ENCODE measurements at regions not wholly inside any gene's neighbourhood (a gene's known extent, or its start where the extent isn't known, plus 50 kb on each side); places are given as distances from the start of the nearest gene placed in this dataset.

DNA sequence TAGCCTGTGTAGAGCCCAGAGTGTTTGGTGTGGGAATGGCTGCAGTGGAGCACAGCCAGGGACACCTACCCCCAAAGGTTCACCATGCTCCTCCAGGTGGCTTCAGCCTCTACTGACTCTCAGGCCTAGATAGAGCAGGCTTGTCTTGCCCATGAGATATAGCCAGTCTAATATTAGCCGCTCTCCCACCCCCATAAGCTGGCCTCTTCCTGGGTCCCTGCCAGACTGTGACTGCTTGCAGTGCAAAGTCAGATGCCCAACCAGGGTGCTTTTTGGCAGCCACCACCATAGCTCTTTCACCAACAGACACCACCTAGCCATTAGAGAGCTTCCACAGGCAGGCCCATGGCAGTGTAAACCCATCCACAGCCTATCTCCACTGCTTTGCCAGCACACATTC lies 405.3 kb downstream of the MBD2 start:
- no peak overlapping the region for H3K4me3 Mint-ChIP-seq
- no peak for DNase-seq
- peaks cover 5% of the 10 kb centered on the region for H3K9me3 Mint-ChIP-seq
- H3K27ac Mint-ChIP-seq: no peak overlapping the region
- H3K27me3 Mint-ChIP-seq: no peaks in the 10 kb centered on the region
- H3K4me1 Mint-ChIP-seq: no peaks in the 10 kb centered on the region
- no peaks in the 10 kb centered on the region for H3K36me3 Mint-ChIP-seq (ENCODE audit: low read depth)
- ChIA-PET CTCF (no interaction called here), POLR2A (no interaction called here)
- intact Hi-C loops (cut with micrococcal nuclease): no loop called here
- no peak for ATAC-seq (ENCODE audit: low read depth)
- TF ChIP-seq, protein P1, sequence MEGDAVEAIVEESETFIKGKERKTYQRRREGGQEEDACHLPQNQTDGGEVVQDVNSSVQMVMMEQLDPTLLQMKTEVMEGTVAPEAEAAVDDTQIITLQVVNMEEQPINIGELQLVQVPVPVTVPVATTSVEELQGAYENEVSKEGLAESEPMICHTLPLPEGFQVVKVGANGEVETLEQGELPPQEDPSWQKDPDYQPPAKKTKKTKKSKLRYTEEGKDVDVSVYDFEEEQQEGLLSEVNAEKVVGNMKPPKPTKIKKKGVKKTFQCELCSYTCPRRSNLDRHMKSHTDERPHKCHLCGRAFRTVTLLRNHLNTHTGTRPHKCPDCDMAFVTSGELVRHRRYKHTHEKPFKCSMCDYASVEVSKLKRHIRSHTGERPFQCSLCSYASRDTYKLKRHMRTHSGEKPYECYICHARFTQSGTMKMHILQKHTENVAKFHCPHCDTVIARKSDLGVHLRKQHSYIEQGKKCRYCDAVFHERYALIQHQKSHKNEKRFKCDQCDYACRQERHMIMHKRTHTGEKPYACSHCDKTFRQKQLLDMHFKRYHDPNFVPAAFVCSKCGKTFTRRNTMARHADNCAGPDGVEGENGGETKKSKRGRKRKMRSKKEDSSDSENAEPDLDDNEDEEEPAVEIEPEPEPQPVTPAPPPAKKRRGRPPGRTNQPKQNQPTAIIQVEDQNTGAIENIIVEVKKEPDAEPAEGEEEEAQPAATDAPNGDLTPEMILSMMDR (IDR thresholded peaks at IDR 0.05): no peak

DNA sequence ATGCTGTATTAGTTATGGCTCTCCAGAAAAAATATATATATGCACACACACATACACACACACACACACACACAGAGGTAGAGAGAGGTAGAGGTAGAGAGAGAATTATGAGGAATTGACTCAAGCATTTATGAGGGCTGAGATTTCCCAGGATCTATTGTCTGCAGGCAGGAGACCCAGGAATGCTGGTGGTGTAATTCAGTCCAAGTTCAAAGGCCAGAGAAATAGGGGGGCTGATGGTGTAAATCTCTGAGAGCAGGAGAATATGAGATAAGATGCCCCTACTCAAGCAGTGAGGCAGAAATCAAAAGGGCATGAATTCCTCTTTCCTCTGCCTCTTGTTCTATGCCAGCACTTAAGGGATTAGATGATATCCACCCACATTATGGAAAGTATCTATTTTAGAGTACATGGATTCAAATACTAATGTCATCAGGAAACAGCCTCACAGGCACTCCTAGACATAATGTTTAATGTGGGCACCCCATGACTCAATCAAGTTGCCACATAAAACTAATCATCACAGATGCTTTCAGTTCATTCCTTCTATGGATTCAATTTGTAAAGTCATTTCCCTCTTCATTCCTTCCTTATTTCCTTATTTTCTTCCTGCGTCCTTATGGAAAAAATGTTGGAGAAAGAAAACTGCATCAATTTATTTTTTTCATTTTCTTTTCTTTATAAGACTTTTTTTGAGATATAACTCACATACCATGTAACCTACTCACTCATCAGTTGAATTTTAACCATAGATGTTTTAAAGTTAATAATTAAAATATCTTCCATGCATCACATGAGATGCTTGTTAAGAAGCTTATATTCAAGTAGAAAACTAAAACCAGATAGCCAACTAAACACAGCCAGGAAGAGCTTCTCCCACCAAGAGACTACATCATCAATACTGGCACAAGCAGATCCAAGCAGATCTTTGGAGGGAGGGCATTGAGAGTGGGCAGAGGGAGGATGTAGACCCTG lies 406.2 kb downstream of the MBD2 start:
- POLR2A ChIA-PET: no interaction called here
- Mint-ChIP-seq H3K27ac (no peak overlapping the region), H3K4me3 (no peak overlapping the region), H3K9me3 (peaks cover 3% of the 10 kb centered on the region), H3K27me3 (no peaks in the 10 kb centered on the region), H3K36me3 (ENCODE audit: low read depth) (no peaks in the 10 kb centered on the region), H3K4me1 (no peaks in the 10 kb centered on the region)
- DNase-seq (no peak), ATAC-seq (ENCODE audit: low read depth) (no peak)
- intact Hi-C loops (cut with micrococcal nuclease): no loop called here
- CTCF ChIA-PET: no interaction called here
- TF ChIP-seq, protein P1 (IDR thresholded peaks at IDR 0.05): no peak

DNA sequence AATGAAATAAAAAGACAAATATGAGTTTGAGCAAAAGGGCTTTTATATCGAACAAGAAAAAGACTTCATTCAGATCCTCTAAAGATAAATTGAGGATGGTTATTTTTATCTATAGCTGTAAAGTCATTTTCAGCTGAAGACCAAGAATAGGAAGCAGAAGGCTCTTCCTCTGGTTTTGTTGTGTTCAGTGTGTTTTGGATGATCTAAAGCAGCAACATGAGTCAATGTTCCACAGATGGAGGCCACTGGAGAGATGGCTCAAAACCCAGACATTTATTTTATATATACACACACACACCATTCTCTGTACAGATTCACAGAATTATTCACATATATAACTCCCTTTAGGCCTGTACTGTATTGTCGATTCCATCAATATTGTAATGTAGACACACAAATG lies 424.3 kb downstream of the MBD2 start:
- intact Hi-C loops (cut with micrococcal nuclease): no loop called here
- no peaks in the 10 kb centered on the region for H3K4me1 Mint-ChIP-seq
- peaks cover 2% of the 10 kb centered on the region for H3K9me3 Mint-ChIP-seq
- ChIA-PET POLR2A (no interaction called here), CTCF (no interaction called here)
- no peak overlapping the region for H3K27ac Mint-ChIP-seq
- no peaks in the 10 kb centered on the region for H3K36me3 Mint-ChIP-seq (ENCODE audit: low read depth)
- TF ChIP-seq, protein P1 (IDR thresholded peaks at IDR 0.05): no peak
- DNase-seq (no peak), ATAC-seq (ENCODE audit: low read depth) (no peak)
- no peaks in the 10 kb centered on the region for H3K27me3 Mint-ChIP-seq
- no peak overlapping the region for H3K4me3 Mint-ChIP-seq

DNA sequence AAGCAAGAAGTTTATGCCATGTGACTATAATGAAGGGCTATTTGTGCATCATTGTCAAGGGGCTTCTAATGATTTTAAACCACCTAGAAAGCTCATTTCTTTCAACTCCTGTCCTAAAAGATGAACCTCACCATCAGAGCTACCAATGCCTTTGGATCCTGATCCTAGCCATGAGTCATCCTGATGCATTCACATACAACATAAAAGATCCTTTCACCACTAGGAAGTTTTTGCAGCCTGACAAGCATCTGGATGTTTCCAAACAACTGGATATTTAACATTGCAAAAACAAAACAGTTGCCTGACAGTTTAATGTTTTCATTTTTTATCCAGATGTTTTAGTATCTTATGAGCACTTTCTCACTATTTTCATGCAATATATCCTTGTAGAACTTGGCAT lies 425.3 kb downstream of the MBD2 start:
- peaks cover 2% of the 10 kb centered on the region for H3K9me3 Mint-ChIP-seq
- POLR2A ChIA-PET: no interaction called here
- H3K27me3 Mint-ChIP-seq: no peaks in the 10 kb centered on the region
- no peak for ATAC-seq (ENCODE audit: low read depth)
- CTCF ChIA-PET: no interaction called here
- H3K36me3 Mint-ChIP-seq (ENCODE audit: low read depth): no peaks in the 10 kb centered on the region
- intact Hi-C loops (cut with micrococcal nuclease): no loop called here
- no peak for DNase-seq
- no peak overlapping the region for H3K27ac Mint-ChIP-seq
- H3K4me1 Mint-ChIP-seq: no peaks in the 10 kb centered on the region
- H3K4me3 Mint-ChIP-seq: no peak overlapping the region
- TF ChIP-seq, protein P1 (IDR thresholded peaks at IDR 0.05): no peak

DNA sequence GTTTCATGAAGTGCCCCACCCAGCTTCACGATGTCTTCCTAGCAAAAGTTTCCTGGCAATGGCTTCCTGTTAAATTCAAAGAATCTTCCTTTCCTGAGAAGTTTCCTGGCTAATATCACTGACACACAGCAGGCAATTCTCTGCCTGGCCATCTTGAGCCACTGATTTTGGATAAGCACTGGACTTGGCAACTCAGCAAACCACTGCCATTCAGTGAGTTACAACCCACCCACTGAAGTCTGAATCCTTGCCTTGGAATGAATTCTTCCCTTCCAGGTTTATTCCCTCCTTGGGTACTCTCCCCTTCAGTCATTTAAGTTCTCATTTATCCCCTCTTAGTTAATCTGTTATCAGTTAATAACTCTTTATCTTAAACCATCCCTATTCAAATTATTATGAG lies 426.0 kb downstream of the MBD2 start:
- Mint-ChIP-seq H3K4me1 (no peaks in the 10 kb centered on the region), H3K36me3 (ENCODE audit: low read depth) (no peaks in the 10 kb centered on the region), H3K4me3 (no peak overlapping the region), H3K9me3 (peaks cover 2% of the 10 kb centered on the region), H3K27me3 (no peaks in the 10 kb centered on the region), H3K27ac (no peak overlapping the region)
- intact Hi-C loops (cut with micrococcal nuclease): no loop called here
- DNase-seq (no peak), ATAC-seq (ENCODE audit: low read depth) (no peak)
- POLR2A ChIA-PET: no interaction called here
- CTCF ChIA-PET: no interaction called here
- TF ChIP-seq, protein P1 (IDR thresholded peaks at IDR 0.05): no peak

All from activated B cell treated with CpG ODN at 0.5 μM for 24 hours (primary cell).